Tibial nerve (tissue), 4 donors: ENCODE measurements at regions not wholly inside any gene's neighbourhood (a gene's known extent, or its start where the extent isn't known, plus 50 kb on each side); places are given as distances from the start of the nearest gene placed in this dataset.

Source experiments
- CTCF ChIP-seq, 5 experiments: fragments of 200-600 bp in 3 of 5; fragments of 450-650 bp in 2 of 5; sonication (generic) in 3 of 5; IDR thresholded peaks; one replicate each; pipeline ENCODE4 v1.5.1; 2016 to 2019; ENCODE audit warnings: antibody characterized with exemption in 5 of 5, mild to moderate bottlenecking in 3 of 5, moderate library complexity in 2 of 5
- EP300 ChIP-seq, 2 donors: sonication (generic); formaldehyde crosslinking; IDR thresholded peaks; one replicate each; pipeline ENCODE4 v1.6.1; 2017; ENCODE audit warnings: antibody characterized with exemption in 2 of 2, mild to moderate bottlenecking in 1 of 2
- POLR2A ChIP-seq, 2 donors: fragments of 450-650 bp; IDR thresholded peaks; one replicate each; pipeline ENCODE4 v1.6.1; 2017; ENCODE audit warnings: antibody characterized with exemption in 2 of 2, mild to moderate bottlenecking in 2 of 2, moderate library complexity in 2 of 2

GRCh38 chr9:621201-621855 is 220.2 kb upstream of the DMRT1 start:
- TF ChIP-seq CTCF (IDR thresholded peaks at IDR 0.05): no peak
- TF ChIP-seq POLR2A (IDR thresholded peaks at IDR 0.05): no peak
- TF ChIP-seq EP300 (IDR thresholded peaks at IDR 0.05): peak in 1 of 2 donors; percentile 29
